GF-D8 (cell line): ENCODE measurements at regions not wholly inside any gene's neighbourhood (a gene's known extent, or its start where the extent isn't known, plus 50 kb on each side); places are given as distances from the start of the nearest gene placed in this dataset.
"Not testable (repeated sequence)": the region's sequence is repeated elsewhere in the genome, so short reads cannot be mapped to it uniquely, and the experiment has no call there.

Source experiments
- DNase-seq: peaks from one replicate; lab custom pipeline; 2025; lab: John Stamatoyannopoulos, UW

DNA sequence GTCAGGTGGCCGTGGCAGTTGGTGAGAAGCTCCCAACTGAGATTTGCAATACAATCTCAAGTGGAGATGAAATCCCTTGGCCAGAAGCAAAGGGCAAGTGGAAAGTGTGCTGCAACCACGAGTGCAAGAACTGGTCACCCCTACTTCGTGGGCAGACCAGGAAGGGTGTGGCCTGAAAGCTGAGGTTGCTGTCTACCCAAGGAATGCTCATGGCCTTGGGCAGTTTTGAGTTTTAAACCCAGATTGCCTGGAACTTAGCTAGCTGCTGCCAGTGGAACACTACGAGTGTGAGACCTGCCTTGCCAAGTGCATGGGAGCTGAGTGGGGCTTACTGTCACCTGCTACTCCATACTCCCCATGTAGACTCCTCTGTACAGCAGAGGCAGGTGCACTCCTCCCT is 113.3 kb upstream of the FAT3 start:
- DNase-seq, result no peak

DNA sequence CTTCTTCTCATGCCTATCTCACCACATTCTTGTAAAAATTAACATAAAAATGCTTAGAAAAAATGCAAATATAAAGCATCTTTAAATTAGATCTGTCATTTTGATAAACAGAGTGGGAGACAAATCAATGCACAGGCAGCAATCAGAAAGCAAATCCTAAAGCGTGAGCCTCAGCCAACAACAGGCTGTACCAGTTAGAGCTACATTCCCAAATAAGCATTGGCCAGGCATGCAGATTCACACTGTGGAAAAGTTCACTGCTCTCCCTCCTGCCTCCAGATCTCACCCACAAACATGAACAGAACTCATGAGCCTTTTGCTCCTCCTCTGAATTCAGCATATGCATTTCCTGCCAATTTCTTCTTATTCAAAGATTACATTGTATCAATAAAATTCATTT is 115.2 kb upstream of the FAT3 start:
- no peak for DNase-seq

DNA sequence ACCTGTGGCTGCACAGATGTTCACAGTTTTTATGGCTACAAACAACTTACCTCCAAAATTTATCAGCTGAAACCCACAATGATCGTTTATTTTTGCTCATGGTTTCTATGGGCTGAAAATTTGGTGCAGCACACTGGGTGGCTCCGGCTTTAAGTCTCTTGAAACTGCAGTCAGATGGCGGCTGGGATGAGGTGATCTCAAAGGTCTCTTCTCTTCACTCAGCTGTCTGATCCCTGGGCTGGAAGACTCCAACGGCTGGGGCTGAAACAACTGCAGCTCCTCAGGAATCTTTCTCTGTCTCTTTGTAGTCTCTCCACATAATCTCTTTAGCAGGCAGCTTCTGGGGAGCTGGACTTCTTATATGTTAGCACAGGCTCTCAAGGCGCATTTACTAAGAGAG is 117.3 kb upstream of the FAT3 start:
- no peak for DNase-seq

DNA sequence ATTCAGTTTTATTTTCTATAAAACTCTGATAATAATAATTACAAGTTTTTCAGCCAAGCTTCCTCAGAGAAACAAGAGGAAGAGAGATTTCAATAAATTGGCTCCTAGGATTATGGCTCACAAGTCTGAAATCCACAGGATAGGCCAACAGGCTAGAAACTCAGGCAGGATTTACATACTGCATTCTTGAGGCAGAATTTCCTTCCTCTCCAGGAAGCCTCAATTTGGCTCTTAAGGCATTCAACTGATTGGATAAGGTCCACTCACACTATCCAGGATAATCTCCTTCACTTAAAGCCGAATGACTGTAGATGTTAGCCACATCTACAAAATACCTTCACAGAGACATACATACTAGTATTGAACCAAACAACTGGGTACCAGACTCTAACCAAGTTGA is 120.3 kb upstream of the FAT3 start:
- no peak for DNase-seq

DNA sequence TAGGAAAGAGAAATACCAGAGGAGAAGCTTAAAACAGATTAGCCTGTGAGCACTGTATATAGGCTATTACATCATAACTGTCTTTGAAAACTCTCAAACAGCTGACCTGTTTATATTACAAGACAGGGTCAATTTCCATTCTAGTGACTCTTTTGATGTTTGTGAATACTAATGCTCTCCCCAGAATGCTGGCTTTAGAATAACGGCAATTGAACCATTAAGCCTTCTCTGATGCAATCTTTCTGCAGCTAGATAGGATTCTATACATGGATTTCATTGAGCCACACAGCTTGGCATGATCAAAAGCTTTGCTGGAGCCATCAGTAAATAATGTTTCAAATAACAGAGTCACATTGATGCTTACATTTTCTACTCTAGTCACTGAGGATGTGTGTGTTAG is 122.7 kb upstream of the FAT3 start:
- no peak for DNase-seq

DNA sequence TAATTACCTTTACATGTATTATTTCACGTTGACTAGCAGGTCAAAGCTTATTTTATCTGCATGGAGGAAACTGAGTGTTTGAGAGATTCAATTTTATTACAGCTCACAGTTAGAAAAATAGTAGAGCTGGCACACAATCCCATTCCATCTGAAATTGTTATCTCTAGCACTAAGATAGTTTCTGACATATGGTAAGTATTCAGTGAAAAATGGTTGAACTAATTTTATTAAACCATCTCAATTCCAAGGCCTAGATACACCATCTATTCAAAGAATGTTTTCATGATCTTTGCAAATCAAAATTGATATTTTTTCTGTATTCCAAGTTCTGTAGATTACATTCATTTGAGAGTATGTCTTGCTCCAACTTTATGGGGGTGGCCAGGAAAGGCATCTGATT is 125.4 kb upstream of the FAT3 start:
- DNase-seq, result no peak

DNA sequence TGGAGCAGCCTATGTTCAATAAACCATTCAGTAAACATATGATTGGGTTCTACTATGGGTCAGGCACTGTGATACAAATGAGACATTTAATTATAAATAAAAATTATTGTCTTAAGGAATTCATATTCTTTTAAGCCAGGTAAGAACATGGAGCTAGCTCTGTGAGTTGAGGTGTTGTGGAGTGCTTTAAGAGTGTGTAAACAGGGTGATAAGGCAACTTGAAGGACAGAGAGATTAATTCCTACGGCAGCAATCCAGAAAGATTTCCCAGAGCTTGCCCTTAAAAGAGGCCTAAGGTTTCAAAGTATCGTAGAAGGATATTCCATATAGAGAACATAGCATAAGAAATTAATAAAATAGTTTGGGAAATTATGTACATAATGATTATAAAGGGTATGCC is 126.4 kb upstream of the FAT3 start:
- DNase-seq, result no peak

DNA sequence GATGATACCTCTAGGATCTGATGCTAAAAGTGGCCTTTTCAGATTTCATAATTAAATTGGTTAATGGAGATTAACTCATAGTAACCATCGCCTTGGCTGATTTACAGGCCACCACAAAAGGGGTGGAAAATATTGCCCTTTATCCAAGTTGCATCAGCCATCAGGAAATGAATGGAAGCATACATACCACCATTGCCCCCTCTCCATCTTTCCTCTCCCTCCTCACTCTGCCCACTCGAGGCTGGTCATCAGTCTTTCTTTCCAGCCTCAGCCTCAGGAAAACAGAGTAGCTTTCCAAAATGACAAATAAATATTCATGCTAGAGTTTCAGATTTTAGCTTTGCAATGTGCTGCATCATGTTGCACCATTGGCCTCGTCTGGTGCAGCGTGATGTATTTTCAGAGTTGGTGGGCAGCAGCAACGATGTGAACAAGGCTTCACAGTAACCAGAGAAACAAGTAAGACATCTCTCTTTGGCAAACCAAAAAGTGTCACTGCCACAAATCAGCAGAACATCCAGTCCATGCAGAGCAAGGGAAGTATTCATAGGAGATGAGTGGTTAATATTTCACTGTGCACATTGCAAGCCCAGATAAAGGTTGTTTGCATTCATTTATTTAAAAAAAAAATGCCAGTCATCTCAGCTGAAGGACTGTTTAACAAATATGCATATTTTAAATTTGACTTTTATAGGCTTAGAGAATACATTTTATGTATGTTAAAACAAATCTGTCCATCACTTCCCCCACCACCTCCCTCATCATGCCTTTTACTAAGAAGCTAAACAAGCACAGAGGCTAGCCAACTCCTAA is 136.7 kb upstream of the FAT3 start:
- no peak for DNase-seq

DNA sequence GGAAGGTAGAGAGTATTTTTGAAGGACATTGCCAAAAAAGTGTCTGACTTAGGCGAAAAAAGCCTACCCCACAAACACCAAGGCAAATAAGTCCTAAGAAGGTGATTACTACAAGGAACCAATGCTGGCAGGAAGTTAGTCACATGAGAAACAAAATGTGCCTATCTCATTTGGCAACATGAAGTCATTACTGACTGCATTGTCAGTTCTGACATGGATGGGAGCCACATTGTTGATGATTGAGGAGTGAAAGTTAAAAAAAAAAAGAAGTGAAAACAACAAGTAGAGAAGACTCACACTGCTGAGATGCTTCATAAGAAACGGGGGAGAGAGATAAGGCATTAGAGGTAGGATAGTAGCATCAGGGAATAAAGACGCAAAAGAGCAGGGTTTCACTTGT is 141.5 kb upstream of the FAT3 start:
- DNase-seq, result no peak

DNA sequence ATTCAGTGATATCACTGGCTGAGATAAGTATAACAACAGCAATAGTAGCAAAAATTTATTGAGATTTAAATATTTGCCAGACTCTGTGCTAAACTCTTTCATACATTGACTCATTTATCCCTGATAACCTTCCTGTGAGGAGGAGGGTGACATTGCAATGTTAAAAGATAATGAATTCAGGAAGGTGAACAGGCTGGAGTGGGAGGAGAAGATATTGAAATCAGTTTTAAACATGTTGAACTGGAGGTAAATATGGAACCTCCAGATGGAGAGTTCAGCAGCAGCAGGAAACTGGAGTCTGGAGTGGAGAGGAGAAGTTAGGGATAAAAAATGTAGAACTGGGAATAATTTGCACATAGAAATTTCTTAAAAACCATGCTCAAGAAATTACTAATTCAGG is 142.0 kb upstream of the FAT3 start:
- no peak for DNase-seq

DNA sequence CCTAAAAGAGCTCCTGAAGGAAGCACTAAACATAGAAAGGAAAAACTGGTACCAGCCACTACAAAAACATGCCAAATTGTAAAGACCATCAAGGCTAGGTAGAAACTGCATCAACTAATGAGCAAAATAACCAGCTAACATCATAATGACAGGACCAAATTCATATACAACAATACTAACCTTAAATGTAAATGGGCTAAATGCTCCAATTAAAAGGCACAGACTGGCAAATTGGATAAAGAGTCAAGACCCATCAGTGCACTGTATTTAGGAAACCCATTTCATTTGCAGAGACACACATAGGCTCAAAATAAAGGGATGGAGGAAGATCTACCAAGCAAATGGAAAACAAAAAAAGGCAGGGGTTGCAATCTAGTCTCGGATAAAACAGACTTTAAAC is 150.1 kb upstream of the FAT3 start:
- not testable (repeated sequence) for DNase-seq

DNA sequence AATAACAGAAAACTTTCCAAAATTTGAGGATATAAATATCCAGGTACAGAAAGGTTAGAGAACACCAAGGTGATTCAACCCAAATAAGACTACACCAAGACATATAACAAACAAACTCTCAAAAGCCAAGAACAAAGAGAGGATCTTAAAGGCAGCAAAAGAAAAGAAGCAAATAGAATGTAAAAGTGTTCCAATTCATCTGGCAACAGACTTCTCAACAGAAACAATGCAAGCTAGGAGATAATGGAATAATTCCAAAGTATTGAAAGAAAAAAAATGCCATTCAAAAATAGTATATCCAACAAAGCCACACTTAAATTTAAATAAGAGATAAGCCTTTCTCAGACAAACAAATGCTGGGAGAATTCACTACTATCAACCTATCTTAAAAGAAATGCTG is 153.0 kb upstream of the FAT3 start:
- no peak for DNase-seq

DNA sequence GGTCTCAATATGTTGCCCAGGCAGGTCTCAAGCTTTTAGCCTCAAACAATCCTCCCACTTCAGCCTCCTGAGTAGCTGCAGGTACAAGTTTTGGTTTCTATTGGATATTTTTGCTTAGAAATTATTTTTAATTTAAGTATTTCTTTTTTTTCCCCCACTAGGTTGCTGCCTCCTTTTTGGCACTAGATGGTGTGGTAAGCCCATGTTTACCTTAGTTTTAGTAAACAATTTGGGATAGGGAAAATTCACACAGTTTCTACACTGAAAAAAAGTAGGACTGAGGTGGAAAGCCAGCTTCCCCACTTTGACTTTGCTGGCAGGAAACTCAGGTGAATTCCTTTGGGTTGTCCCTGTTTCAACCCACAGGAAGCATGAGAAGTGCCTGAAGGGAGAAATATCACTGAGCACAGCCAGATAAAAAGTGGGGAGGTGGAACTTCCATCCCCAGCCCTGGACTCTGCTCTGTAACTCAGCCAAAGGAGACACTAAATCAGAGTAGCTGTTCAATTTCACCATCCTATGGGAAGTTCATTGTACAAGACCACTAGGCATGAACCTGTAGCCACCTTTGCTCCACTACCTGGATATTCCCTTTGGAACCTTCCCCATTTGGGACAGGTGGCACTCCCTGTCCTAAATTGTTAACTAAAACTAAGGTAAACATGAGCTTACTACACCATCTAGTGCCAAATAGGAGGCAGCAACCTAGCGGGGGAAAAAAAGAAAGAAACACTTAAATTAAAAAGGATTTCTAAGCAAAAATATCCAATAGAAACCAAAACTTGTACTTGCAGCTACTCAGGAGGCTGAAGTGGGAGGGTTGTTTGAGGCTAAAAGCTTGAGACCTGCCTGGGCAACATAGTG is 154.4 kb upstream of the FAT3 start:
- no peak for DNase-seq

DNA sequence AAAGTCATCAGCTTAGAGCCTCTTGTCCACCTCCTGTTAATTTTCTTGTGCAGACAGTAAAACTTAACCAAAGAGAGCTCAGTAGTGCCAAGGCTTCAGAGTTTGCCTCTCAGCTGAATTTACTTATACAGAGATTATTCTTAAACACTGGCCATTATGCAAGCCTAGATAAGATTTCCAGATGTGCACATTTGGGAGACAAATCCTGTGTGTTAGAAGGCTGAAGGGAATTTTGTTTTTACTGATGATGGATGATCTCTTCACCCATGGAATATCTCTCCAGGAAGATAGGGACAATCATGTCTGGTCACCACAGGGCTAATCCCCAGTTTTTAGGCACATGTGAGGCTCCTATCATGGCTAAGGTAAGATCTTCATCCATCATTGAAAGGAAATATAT is 157.6 kb upstream of the FAT3 start:
- DNase-seq, result no peak

DNA sequence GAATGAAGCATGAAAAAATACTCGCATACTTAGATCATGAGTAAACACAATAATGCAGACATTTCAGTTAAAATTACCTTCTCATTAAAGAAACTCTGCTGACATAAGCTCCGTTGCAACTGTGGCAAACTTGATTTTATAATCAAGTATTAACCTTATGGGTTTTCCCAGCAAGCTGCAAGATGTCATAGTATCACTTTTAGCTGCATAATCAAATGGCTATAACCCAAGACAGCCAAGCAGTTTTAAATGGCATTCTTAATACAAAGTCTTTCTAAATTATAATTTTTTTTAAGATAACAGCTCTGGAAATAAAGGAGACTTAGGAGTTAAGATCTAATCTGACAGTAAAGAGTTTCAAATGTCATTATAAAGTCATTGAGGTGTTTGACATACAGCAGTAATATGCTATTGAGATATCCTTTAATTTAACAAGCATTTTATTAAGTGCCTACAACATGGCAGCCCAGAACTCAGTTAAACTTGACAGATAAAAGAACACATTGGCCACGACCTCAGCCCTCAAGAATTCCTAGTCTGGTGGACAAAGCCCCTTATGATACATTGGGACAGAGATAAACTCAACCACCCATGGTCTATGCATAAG is 163.1 kb upstream of the FAT3 start:
- no peak for DNase-seq

DNA sequence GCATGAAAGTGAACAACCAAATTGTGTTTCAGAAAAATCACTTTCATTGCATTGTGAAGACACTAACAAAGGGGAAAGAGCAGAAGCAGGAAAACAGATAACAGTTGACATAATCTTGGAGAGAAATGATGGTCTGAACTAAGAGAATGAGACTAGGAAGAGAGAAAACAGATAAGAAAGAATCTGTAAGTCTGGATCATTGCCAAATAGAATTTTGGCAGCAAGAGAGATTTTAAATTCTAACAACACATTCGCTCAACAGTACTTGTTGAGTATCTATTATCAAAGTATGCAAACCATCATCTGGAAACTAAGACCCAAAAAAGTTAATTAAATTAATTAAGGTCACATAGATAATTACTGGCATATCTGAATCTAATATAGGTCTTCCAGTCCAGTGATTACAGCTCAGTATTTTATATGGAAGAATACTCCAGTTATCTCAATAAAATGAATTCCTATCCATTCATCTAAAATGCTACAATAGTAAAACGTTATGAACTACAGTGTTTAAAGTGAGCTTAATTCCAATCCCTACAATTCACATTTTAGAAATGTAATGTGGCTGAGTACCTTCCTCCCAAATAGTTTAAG is 166.7 kb upstream of the FAT3 start:
- no peak for DNase-seq

DNA sequence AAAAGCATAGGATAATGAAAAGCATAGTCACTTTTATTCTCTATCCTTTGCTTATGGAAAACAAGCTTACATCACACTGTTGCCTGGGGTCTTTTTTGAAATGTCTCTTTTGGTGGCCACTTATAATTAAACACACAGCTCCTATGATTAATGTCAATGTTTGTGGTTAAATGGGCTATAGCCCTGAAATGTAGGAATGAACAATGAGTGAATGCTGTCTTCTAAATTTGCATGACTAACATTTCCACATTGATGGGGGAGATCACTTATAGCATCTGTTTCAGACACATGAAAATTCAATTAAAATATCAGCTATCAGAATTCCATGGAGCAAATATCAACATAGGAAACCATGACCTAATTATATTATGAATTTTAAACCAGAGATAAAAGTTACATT is 171.4 kb upstream of the FAT3 start:
- DNase-seq, result no peak

DNA sequence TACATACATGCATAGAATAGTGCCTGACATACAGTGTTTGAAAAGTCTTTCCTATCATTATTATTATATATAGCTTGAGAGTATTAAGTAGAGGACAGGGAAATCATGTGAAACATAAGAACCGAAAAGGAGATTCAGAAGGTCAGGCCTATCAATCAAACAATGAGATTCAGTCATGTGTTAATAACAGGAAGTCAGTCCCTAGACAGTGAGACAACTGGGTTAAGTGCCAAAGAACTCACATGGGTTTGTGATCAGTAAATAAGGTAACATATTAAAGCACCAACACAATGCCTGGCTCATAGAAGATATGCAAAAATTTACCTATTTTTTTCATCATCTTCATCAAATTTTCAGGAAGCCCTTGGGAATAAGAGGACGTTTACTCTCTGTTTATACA is 174.3 kb upstream of the FAT3 start:
- DNase-seq, result no peak

DNA sequence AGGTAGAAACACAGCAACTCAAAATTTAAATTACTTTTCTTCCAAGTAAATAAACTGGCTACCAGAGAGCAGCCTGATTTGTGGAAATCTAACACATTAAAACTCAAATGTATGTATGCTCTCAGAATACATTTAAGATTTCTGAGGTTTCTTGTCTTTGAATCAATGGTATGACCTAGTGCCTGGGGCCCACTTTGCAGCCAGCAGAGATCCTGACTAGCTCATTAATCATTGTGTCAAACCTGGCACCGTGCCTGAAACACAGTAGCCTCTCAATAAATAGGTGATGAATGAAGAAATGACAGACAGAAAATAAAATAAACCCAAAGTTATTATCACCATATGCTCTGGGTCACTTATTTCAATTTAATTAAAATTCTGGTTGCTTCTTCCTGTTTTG is 176.2 kb upstream of the FAT3 start:
- DNase-seq, result no peak

DNA sequence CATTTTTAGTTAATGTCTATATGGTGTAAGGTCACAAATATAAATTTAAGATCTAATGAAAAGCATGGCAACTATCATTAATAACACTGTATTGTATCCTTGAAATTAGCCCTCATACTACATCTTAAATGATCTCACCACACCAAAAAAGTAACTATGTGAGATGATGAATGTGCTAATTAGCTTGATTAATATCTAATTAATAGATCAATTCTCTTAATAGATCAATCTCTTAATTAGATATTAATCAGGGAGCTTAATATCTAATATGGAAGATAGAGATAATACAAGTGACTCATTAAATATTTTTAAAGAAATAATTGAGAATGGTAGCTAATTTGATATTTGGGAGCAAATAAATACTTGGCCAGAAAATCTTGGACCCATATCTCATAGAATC is 178.5 kb upstream of the FAT3 start:
- DNase-seq, result no peak

DNA sequence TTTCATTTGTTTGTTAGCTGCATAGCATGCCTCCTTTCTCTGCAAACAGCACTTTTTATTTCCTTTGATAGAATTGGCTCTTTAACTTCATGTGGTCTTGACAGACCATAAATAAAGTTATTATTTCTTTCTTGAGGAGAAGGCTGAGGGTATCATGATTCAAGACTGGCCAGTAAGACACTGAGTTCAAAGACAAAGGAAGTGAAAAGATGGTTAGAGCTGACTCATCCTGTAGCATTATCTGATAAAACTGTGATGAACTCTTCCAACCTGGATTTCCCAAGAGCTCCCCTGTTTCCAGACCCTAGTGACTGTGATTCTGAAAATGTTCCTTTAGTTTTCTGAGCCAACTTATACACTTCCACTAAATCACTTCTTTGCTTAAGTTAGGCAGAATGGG is 179.3 kb upstream of the FAT3 start:
- DNase-seq, result no peak

DNA sequence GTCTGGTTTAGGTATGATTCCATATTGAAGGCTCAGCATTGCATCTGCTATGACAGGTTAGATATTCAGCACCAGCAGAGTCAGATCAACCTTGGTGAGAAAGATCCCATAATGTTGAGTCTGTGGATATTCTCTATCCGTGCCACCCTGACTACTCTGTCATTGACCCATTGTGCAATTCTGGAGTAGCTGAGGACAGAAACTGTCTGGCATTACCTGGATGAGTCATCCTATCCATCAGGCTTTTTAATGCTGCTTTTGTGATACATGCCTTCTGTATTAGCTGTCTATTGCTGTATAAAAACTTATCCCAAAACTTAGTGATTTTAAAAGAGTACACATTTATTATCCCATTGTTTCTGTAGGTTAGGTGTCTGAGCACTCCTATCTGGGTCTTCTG is 189.1 kb upstream of the FAT3 start:
- DNase-seq, result no peak

DNA sequence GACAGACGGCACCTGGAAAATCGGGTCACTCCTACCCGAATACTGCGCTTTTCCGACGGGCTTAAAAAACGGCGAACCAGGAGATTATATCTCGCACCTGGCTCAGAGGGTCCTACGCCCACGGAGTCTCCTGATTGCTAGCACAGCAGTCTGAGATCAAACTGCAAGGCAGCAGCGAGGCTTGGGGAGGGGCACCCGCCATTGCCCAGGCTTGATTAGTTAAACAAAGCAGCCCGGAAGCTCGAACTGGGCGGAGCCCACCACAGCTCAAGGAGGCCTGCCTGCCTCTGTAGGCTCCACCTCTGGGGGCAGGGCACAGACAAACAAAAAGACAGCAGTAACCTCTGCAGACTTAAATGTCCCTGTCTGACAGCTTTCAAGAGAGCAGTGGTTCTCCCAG is 197.5 kb upstream of the FAT3 start:
- not testable (repeated sequence) for DNase-seq
